NCI-H146 (cell line): ENCODE measurements at regions not wholly inside any gene's neighbourhood (a gene's known extent, or its start where the extent isn't known, plus 50 kb on each side); places are given as distances from the start of the nearest gene placed in this dataset.

ENCODE experiments used
- DNase-seq: peaks from one replicate; lab custom pipeline; 2025; lab: John Stamatoyannopoulos, UW

GRCh38 chr3:190252080-190252479 is 70.2 kb downstream of the CLDN1 start:
- DNase-seq, result no peak

- DNase-seq, result no peak
Observed at GRCh38 chr3:190249414-190249813, 72.8 kb downstream of the CLDN1 start.

DNA sequence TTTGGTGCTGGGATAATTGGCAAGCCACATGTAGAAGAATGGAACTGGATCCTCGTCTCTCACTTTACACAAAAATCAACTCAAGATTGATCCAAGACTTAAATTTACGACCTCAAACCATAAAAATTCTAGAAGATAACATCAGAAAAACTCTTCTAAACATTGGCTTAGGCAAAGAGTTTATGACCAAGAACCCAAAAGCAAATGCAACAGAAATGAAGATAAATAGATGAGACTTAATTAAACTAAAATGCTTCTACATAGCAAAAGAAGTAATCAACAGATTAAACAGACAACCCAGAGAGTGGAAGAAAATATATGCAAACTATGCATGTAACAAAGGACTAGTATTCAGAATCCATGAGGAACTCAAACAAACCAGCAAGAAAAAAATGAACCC is 80.1 kb downstream of the CLDN1 start:
- no peak for DNase-seq

GRCh38 chr3:190239325-190239724 is 82.9 kb downstream of the CLDN1 start:
- DNase-seq, result no peak

DNA sequence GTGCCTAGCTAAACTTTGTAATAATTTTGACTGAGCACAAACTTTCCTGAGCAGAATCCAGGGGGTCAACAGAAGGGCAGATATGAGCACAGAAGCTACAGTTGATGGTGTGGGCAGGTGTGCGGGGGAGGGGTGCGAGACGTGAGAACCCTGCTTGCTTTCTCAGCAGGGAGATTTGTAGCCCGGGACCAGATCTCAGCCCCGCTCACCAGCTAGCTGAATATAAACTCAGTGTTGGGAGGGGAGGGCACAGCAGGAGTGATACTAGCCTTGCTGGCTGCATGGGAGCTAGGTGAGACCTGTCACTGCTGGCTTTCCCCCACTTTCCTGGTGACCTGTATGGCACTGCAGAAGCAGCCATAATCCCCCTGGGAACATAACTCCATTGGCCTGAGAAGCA is 83.4 kb downstream of the CLDN1 start:
- DNase-seq, result peak; percentile 56

DNA sequence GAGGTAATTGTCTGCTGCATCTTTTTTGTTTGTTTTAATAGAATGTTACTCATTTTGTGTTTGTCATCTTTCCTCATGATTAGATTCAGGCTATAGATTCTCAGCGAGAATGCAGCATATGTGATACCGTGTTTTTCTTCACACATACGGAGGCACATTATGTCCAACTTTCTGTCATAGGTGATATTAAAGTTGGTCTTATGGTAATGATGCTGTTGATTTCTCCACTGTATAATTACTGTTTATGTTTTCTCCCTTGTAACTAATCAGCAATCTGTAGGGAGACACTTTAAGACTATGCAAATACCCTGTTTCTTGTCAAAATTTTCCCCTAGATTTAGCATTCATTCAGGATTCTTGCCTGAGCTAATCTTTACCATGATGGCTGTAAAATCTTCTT is 87.6 kb downstream of the CLDN1 start:
- no peak for DNase-seq

GRCh38 chr3:190229632-190230424 is 92.4 kb downstream of the CLDN1 start:
- DNase-seq, result no peak

GRCh38 chr3:190227064-190227463 is 95.2 kb downstream of the CLDN1 start:
- no peak for DNase-seq

GRCh38 chr3:190224863-190225692 is 97.2 kb downstream of the CLDN1 start:
- DNase-seq, result peak; percentile 61

- no peak for DNase-seq
Observed at GRCh38 chr3:190224456-190224855, 97.8 kb downstream of the CLDN1 start.

GRCh38 chr3:190222916-190223315 is 99.3 kb downstream of the CLDN1 start:
- no peak for DNase-seq

GRCh38 chr3:190222360-190222759 is 99.9 kb downstream of the CLDN1 start:
- no peak for DNase-seq

DNA sequence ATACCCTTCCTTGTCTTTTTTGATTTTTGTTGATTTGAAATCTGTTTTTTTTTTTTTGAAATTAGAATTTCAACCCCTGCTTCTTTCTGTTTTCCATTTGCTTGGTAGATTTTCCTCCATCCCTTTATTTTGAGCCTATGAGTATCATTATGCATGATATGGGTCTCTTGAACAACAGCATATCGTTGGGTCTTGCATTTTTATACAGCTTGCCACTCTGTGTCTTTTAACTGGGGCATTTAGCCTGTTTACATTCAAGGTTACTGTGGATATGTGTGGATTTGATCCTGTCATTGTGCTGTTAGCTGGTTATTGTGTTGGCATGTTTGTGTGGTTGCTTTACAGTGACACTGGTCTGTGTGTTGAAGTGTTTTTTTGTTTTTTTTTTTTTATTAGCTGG is 99.7 kb upstream of the P3H2 start:
- no peak for DNase-seq

DNA sequence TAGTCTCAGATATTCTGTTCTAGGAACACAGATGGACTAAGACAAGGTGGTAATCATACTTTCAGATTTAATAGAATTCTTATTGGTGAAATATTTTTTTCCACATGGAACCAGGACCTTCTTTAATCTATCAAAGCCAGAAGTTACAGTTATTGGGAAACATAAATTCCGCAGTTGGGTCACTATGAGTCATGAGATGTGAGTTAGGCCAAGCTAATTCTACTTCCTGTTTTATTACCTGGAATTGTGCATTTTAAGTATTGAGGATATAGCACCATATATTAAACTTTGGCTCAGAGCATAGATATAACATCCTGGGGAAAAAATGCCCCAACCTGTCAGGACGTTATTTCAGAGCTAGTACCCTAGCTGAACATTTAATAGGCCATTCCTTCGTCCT is 96.4 kb upstream of the P3H2 start:
- DNase-seq, result no peak

GRCh38 chr3:190213727-190214126 is 93.0 kb upstream of the P3H2 start:
- no peak for DNase-seq

DNA sequence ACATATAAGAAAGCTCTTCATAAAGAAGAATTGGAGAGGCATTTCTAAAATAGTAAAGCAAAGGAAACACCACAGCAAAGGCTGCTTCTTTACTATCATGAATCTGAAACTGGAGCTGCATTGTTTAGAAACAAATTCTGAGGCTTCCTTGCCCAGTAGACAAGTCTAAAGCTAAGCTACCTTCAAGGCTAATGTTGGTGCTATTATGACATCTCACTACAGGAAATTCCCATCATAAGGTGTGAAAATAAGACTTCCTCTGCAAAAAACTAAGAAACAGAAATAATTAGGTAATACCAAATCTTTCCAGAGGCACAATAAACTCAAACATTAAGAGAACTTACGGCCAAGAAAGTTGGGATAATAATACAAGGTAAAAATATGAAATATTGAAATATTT is 89.9 kb upstream of the P3H2 start:
- no peak for DNase-seq

- DNase-seq, result no peak
Observed at GRCh38 chr3:190209533-190209932, 88.8 kb upstream of the P3H2 start.

- no peak for DNase-seq
Observed at GRCh38 chr3:190208196-190208595, 87.5 kb upstream of the P3H2 start.

- DNase-seq, result no peak
Observed at GRCh38 chr3:190205739-190206138, 85.0 kb upstream of the P3H2 start.

- DNase-seq, result no peak
Observed at GRCh38 chr3:190204200-190204599, 83.5 kb upstream of the P3H2 start.

DNA sequence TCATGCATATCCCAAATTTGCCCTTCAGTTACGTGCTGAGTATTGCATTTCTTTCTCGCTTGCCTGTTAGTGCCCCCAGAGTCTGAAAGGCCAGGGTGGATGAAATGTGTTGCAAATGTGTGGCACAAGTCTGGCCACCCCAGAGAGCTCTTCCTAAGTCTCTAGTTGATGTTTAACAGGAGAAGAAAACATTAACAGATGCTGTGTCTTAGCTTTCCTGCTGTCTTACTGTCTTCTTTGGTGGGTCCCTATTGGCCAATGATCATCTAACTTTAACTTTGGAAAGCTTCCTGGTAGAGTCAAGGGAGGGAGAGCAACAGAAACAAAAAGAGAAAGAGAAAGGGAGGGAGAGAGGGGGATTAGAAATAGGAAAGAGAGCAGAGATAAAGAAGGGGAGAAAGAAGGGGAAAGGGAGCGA is 76.7 kb upstream of the P3H2 start:
- no peak for DNase-seq

- no peak for DNase-seq
Observed at GRCh38 chr3:190194506-190194905, 73.8 kb upstream of the P3H2 start.

GRCh38 chr3:190193210-190193609 is 72.5 kb upstream of the P3H2 start:
- DNase-seq, result no peak
